Astrocyte of the hippocampus (primary cell): ENCODE measurements at regions not wholly inside any gene's neighbourhood (a gene's known extent, or its start where the extent isn't known, plus 50 kb on each side); places are given as distances from the start of the nearest gene placed in this dataset.
"Not testable (repeated sequence)": the region's sequence is repeated elsewhere in the genome, so short reads cannot be mapped to it uniquely, and the experiment has no call there.

ENCODE experiments used
- DNase-seq: peaks from one replicate; pipeline ENCODE4 v3.0.0; 2011; ENCODE audit warnings: low read depth, low spot score

- DNase-seq = no peak
Observed at GRCh38 chr5:52605317-52606313, 182.1 kb upstream of the ITGA1 start.

- DNase-seq = no peak
Observed at GRCh38 chr5:52607227-52607824, 180.4 kb upstream of the ITGA1 start.

DNA sequence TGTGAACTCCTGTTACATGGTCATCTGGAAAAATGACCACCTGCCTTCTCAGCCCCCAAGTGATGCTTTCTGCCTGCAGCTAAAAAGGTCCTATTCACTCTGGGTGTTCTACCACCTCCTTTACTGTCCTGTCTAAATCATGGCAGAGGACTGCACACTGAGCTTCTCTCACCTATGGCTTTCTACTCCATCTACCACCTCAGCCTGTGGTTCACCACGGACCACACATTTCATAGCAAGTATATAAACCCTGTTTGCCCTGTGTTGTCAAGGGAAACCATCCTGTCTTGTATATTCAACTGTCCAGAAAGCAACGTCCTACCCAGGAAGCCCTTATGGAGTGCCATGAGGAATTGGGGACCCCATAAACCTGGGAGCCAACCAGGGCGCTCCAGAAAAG, 167.4 kb upstream of the ITGA1 start:
- DNase-seq = no peak

- no peak for DNase-seq
Observed at GRCh38 chr5:52623291-52623690, 164.4 kb upstream of the ITGA1 start.

DNA sequence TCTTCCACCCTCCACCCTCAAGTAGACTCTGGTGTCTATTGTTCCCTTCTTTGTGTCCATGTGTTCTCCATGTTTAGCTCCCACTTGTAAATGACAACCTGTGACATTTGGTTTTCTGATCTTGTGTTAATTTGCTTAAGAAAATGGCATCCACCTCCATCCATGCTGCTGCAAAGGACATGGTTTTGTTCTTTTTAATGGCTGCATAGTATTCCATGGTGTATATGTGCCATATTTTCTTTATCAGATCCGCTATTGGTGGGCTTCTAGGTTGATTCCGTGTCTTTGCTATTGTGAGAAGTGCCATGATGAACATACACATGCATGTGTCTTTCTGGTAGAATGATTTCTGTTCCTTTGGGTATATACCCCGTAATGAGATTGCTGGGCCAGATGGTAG, 163.4 kb upstream of the ITGA1 start:
- no peak for DNase-seq

GRCh38 chr5:52626312-52626711, 161.4 kb upstream of the ITGA1 start:
- no peak for DNase-seq

GRCh38 chr5:52627740-52628139, 160.0 kb upstream of the ITGA1 start:
- DNase-seq = no peak

GRCh38 chr5:52632281-52632680, 155.4 kb upstream of the ITGA1 start:
- no peak for DNase-seq

DNA sequence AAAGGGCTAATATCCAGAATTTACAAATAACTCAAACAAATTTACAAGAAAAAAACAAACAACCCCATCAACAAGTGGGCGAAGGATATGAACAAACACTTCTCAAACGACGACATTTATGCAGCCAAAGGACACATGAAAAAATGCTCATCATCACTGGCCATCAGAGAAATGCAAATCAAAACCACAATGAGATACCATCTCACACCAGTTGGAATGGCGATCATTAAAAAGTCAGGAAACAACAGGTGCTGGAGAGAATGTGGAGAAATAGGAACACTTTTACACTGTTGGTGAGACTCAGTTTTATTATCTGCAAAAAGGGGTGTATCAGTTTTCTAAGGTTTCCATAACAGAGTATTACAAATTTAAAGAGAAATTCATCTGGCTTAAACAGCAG, 153.5 kb upstream of the ITGA1 start:
- not testable (repeated sequence) for DNase-seq

- DNase-seq = no peak
Observed at GRCh38 chr5:52638732-52639131, 149.0 kb upstream of the ITGA1 start.

GRCh38 chr5:52648726-52649125, 139.0 kb upstream of the ITGA1 start:
- DNase-seq = no peak

DNA sequence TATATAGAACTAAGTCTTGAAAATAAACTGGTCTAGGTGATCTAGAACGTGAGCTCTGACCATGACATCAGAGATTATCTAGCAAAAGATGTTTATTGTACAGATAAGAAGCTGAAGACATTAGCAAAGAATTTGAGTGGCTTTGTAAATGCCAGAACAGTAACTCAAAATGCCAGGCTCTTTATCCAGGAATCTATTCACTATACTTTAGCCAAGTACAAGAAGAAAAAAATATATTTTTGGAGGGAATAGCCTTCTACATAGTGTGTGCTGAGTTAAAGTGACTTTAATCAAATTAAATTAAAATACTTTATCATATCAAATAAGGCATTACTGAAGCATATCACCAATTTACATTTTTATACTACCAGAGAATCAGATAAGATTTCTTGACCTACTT, 132.6 kb upstream of the ITGA1 start:
- no peak for DNase-seq

DNA sequence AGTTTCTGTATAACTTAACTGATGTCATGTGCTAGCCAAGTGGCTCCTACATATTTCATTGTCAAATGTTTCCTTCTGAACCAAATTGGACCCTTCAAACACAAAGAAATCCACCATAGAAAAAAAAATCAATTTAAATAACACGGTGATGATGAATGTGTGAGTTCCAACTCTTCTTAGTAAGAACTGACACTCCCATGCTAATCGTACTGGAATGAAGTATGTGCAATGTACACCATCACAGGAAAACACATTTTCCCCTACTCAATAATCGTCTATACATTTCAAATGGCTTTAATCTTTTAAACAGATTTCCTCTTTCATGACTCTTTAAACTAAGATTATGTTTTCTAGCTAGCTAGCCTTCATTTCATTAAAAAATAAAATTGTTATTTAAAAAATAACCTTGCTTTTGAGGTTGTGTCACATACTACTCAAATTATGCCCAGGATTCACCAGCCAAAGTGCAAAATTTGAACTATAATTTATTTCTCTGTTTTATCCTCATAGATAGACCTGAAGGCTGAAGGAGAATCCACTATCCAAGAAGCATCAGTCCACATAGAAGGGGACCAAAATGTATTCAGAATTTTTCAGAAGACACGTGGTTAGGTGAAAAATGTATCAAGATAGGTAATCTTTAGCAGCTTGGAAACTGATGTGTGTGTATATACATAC, 131.0 kb upstream of the ITGA1 start:
- no peak for DNase-seq

DNA sequence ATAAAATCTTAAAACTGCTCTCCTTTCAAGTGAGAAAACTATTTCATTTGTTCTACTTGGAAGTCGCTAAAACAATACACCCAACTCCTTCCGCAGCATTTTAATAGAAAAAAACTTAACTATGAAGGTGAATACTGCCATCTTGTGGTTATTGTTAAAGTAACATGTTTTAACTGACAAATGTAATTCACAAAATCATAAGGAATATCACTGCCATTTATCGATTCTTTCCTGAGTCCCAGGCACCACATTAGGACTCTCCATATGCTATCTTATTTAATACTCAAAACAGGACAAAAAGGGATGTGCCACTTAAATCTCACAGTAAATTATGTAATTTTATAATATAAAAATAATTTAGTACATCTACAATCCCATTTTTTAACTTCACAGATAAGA, 130.5 kb upstream of the ITGA1 start:
- peak; percentile 43 for DNase-seq

GRCh38 chr5:52658246-52658645, 129.5 kb upstream of the ITGA1 start:
- no peak for DNase-seq

GRCh38 chr5:52660621-52661020, 127.1 kb upstream of the ITGA1 start:
- DNase-seq = no peak

- DNase-seq = no peak
Observed at GRCh38 chr5:52661903-52662595, 125.7 kb upstream of the ITGA1 start.

DNA sequence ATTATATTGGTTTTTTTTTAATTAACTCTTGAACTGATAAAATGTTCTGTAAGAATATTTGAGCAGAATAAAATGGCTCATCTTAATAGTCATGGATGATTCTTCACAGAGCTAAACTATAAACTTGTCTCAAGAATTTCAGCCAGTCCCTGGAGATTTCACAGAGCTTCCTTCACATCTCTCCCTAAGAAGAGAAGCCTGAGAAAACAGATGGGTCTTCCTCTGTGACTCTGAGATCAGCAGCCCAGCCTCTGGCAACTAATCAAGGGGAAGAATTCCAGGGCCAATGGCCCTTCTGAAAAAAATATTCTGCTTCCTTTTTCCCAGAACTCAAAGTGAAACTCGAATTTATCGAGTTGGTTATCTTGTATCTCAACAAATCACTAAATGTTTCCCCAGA, 122.2 kb upstream of the ITGA1 start:
- no peak for DNase-seq

DNA sequence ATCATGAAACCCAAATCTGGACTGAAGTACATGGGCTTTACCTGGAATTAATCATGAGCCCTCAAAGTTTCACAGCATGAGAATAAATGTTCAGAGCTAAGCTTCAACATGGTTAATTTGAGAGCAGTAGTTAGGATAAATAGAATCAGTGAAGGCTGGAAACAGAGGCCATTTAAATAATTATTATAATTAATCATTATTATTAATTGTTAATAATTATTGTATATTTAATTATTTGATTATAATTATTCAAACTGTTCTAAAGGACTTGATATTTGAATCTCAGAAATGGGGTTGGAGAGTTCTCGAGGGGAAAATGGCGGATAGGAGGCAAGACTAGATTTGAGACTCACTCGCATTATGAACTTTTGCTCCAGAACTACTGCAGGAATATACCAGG, 119.6 kb upstream of the ITGA1 start:
- DNase-seq = no peak

GRCh38 chr5:52668544-52669185, 119.1 kb upstream of the ITGA1 start:
- DNase-seq = no peak

- DNase-seq = no peak
Observed at GRCh38 chr5:52672459-52672858, 115.3 kb upstream of the ITGA1 start.
